Kidney tubule cell (primary cell): ENCODE measurements at regions not wholly inside any gene's neighbourhood (a gene's known extent, or its start where the extent isn't known, plus 50 kb on each side); places are given as distances from the start of the nearest gene placed in this dataset.
"Not testable (repeated sequence)": the region's sequence is repeated elsewhere in the genome, so short reads cannot be mapped to it uniquely, and the experiment has no call there.

ENCODE experiments used
- DNase-seq: peaks from one replicate; pipeline ENCODE4 v3.0.0-alpha.2; 2018; ENCODE audit warnings: low spot score

- not testable (repeated sequence) for DNase-seq
Observed at GRCh38 chr21:6133852-6134630, 4387.3 kb upstream of the TPTE start.

DNA sequence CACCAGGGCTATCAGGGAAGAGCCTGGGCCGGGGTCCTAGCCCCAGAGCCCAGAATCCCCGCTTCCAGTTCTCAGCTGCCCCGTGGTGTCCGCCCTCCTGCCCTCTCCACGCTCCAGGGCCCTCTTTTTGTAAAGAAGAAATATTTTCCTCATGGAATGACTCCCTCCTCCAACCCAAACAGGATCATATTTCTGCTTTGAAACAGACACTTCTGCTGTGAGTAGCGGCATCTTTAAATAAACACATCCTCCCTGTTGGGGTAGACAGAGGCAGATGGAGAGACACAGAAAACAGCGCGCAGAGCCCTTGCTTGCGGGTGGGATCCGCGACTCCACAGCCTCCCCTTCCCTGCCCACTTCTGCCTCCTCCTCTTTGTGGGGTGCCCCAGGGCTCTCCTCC lies 4384.7 kb upstream of the TPTE start:
- DNase-seq, result not testable (repeated sequence)

- DNase-seq, result not testable (repeated sequence)
Observed at GRCh38 chr21:6138244-6139136, 4382.9 kb upstream of the TPTE start.

- DNase-seq, result not testable (repeated sequence)
Observed at GRCh38 chr21:6139331-6139730, 4382.1 kb upstream of the TPTE start.

- not testable (repeated sequence) for DNase-seq
Observed at GRCh38 chr21:6139862-6140261, 4381.5 kb upstream of the TPTE start.

GRCh38 chr21:6140467-6141137 lies 4380.8 kb upstream of the TPTE start:
- DNase-seq, result not testable (repeated sequence)

DNA sequence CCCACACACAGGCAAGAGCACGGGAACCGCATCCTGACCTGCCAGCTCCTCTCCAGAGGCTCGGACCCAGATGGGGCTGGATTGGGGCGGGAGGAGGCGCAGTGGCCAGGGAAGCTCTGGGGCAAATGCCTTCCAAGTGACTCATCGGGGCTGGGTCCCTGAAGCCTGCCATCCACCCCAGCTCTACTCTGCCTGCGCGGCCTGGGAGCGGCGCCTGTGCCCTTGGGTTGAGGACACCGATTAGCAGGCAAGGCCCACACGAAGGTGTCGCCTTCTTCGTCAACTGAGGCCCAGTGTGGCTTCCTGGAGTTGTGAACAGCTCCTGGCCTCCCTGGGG lies 4380.3 kb upstream of the TPTE start:
- DNase-seq, result not testable (repeated sequence)

DNA sequence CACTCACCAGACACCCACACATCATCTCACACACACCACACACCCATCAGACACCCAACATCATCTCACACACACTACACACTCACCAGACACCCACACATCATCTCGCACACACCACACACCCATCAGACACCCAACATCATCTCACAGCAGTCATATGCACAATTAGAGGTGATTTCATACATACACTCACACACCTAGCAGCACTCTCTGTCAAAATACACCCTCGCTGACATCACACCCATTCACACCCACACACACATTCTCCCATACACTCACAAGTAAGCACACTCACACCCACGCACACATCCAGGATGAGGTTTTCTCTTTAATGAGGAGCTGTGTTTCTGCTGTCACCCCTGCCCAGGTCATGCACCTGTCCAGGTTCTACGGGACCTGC lies 4368.2 kb upstream of the TPTE start:
- DNase-seq, result not testable (repeated sequence)

DNA sequence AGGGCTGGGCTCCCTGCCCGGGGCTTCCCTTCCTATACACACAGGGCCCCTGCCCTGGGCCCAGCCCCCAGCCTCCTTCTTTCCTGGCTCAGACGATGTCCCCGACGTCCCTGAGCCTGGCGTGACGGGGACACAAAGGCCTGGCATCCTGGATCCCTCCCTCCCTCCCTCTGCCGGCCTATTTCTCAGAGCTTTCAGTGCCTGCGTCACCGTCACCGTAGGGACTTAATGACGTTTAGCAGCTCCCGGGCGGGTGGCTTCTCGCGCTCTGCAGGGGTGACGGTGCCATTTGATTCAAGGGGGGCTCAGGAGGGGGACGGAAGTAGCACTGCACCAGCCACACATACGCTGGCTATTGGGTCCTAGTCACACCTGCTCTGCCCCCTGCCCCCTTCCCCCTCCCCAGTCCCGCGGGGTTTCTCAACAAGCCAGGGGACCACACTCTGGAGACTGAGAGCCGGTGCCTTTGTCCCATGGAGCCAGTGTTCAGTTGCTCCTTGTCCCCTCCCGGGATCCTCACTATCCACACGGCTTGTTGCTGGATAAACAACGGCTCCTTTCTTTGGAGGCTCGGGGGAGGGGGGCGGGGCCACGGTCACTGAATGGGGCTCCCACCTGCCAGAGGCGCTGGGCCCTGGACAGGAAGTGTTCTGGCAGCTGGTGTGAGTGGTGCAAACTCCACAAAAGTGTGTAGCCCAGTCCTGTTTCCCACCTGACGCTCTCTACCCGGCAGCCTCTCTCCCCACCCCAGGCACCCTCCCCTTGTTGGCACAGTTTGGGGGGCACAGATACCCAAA lies 4366.7 kb upstream of the TPTE start:
- DNase-seq, result not testable (repeated sequence)

DNA sequence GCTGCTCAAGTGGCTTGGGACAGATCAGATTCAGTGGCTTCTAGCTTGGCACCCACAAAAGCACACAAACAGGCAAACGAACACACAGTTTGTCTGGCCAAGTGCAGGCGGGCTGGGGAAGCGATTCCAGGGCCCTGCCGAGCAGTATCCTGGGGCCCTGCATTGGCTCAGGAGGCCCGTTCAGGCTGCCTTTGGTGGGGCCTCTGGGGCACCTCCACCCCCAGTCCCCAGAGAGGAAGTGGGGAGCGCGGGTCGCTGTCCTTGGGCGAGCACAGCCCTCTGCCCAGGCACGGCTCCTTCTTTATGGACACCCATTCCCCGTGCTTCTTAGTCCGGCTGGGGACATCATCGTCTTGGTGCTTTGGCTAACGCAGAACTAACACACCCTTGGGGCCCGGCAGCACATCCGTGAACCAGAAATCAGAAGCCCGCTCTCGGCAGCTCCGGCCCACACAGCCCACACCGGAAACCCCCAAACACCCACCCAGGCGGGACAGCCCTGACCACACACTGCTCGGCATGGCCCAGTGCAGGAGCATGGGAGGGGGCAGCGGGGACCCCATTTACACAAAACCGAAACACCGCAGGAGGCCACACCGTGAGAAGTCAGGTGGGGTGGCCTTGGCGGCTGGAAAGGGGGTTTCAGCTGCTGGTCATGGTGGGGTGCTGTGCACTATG lies 4364.5 kb upstream of the TPTE start:
- DNase-seq, result not testable (repeated sequence)

DNA sequence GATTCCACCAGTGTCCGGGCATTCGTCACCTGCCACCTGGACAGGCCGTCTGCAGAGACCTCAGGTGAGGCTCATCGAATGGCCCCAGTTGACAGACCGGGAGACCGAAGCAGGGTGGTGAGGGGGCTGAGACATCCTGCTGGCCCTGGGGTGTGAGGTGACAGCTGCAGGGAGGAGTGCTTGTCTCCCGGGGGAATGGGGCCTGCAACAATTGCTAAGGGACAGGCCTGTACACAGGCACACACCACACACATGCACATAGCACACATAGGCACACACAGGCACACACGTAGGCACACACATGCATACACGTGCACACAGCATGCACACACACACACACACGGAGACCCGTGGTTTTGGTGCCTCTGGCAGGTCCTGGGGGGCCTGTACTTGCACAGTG lies 4363.9 kb upstream of the TPTE start:
- not testable (repeated sequence) for DNase-seq

DNA sequence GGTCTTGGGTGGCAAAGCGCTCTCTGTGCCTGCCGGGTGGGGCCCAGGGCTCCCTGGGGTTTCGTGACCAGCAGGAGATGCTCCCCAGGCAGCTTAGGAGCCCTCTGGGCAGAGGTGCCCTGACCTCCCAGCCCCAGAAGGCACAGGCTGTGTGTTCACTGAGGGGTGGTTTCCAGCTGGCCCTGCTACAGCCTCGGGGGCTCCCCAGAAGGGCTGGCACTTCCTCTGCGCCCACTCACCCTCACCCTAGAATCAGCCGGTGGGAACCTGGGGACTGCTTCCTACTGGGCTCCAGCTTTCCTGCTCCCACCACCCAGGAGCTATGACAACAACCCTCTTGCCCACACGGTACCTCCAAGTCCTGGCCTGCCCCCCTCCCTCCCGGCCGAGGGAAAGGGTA lies 4363.2 kb upstream of the TPTE start:
- not testable (repeated sequence) for DNase-seq
